ENCODE measurements at regions not wholly inside any gene's neighbourhood (a gene's known extent, or its start where the extent isn't known, plus 50 kb on each side); places are given as distances from the start of the nearest gene placed in this dataset.
"Not testable (repeated sequence)": the region's sequence is repeated elsewhere in the genome, so short reads cannot be mapped to it uniquely, and the experiment has no call there.

- DNase-seq, result no peak
These were observed 318.6 kb upstream of the TMPRSS15 start for GRCh38 chr21:18722193-18722592.

GRCh38 chr21:18723171-18723570, 319.6 kb upstream of the TMPRSS15 start:
- DNase-seq, result no peak

GRCh38 chr21:18725653-18726052, 322.1 kb upstream of the TMPRSS15 start:
- DNase-seq, result no peak

DNA sequence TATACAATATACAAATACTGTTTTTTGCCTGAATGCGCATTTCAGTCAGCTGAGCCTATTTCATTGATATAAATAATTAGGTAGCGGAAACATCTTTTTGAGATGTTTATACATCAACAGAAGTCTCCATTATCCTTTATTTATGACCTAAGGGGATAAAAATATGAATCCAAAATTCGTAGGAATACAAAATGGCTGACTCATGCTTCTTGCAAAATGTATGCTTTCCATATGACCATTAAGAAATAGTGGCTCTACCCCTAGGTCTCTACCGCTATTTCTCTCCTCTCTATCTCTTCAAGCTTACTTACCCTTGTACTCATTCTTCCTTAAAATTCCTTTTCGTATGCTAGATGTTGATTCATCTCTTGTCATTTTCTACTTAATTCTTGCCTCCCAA, 338.4 kb upstream of the TMPRSS15 start:
- DNase-seq, result no peak

DNA sequence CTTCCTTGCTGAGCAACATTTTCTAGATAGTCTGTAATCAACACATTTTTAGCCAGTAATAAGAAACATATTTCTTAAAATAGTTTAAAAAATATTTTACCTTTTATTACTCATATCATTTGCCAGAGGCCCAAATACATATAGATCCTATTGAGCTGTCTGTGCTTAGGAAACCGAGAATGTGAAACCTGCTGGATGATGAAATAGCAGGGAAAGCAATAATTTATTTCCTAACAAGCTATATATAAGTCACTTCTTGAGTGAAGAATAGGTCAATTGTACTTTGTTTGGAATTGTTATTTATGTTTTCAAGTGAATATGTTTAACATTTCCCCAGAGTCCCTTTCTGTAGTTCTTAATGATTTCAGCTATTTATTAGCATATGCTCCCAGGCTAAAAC, 339.9 kb upstream of the TMPRSS15 start:
- no peak for DNase-seq

- DNase-seq, result no peak
These were observed 341.3 kb upstream of the TMPRSS15 start for GRCh38 chr21:18744840-18745239.

DNA sequence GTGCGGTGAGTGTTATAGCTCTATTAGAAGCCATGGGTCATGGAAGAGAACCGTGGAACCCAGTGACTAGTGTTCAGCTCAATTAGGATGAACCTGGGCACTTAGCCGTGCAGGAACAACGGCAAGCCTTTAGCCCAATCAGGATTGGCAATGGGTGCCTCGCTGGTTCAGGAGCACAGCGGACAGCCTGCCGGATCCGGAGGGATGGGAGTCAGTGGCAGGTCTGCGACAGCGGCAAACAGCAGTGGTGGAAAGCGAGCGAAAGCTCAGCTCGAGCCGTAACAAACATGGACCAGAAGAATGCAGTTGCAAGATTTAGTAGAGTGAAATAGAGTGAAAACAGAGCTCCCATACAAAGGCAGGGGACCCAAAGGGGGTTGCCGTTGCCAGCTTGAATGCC, 349.3 kb upstream of the TMPRSS15 start:
- not testable (repeated sequence) for DNase-seq

GRCh38 chr21:18756272-18756671, 352.7 kb upstream of the TMPRSS15 start:
- not testable (repeated sequence) for DNase-seq

DNA sequence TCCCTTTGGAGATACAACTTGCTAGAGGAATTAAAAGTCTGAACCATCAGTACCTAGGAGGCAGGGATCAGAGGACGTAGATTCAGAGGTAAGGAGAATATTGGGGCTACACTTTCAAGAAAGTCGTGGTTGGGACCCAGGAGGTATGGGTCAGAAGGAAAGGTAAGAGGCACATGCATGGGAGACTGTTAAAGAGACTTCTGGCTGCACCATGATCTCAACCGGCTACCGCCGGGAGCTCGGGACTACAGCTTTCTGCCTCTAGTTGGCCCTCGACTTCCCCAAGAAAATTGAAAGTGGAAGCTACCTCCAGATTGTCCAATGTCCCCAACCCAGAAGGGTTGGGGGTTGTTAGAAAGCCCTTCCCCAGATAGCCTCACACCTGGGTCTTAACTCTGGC, 355.7 kb upstream of the TMPRSS15 start:
- no peak for DNase-seq

GRCh38 chr21:18759751-18760161, 356.2 kb upstream of the TMPRSS15 start:
- DNase-seq, result no peak

DNA sequence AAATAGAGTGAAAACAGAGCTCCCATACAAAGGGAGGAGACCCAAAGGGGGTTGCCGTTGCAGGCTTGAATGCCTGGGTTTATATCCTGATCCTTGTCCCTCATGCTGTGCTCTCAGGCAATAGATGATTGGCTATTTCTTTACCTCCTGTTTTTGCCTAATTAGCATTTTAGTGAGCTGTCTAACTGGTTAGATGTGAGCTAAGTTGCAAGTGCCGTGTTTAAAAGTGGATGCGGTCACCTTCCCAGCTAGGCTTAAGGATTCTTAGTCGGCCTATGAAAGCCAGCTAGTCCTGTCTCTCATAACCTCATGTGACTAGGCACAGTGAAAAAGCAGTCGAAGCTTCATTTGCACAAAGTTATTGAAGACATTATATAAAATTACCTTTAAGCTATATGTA, 356.7 kb upstream of the TMPRSS15 start:
- DNase-seq, result no peak

GRCh38 chr21:18764720-18765119, 361.1 kb upstream of the TMPRSS15 start:
- no peak for DNase-seq

DNA sequence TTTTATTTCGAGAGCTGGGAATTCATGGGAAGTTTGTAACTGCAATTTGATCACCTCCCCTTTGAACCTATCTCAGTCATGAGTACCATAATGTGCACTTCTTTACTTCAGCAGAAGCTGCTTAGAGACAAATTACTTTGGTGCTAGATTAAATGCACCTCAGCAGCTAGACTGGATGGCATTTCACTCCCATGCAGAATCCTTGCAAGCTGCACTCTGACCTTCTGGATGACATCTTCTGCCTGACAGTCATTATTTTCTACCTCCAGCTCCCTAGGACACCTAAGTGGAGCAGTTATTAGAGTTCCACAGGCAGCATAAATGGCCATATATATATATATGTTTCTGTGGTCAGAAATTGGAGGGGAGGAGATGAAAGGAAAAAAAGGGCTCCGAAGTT, 366.0 kb upstream of the TMPRSS15 start:
- no peak for DNase-seq

- DNase-seq, result no peak
These were observed 368.3 kb upstream of the TMPRSS15 start for GRCh38 chr21:18771845-18772380.

DNA sequence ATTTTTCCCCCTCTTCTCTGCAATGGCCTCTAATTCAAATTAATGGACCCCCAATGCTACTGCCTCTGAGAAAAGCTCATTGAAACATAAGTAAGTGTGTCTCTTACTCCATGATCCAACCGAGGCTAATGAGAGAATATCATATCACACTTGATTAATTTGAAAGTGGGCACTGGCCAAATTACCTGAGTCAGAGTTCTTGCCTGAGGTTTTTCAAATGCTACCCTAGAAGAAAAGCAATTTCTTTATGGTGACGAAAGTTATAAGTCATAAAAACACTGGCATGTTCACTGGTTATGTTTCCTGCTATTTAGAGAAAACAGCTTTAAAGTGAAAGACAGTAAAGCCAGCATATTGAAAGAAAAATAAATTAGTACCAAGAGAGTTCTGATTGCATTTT, 368.8 kb upstream of the TMPRSS15 start:
- DNase-seq, result no peak

GRCh38 chr21:18772897-18773296, 369.3 kb upstream of the TMPRSS15 start:
- no peak for DNase-seq

DNA sequence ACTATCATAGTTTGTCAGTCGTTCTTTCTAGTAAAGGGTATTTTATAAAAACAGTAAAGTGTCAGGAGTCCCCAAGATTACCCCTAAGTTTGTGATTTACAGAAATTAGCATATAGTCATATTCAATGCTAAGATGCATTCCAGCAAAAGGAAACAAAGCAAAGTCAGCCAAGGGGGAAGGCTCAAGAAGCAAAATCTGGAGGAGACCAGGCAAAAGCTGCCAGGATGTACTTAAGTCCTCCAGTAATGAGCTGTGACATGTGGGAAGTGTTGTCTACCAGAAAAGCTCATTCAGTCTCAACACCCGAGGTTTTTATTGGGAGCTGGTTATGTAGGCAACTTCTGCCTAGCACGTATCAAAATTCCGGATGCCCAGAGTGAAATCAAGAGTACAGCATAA, 373.4 kb upstream of the TMPRSS15 start:
- no peak for DNase-seq

DNA sequence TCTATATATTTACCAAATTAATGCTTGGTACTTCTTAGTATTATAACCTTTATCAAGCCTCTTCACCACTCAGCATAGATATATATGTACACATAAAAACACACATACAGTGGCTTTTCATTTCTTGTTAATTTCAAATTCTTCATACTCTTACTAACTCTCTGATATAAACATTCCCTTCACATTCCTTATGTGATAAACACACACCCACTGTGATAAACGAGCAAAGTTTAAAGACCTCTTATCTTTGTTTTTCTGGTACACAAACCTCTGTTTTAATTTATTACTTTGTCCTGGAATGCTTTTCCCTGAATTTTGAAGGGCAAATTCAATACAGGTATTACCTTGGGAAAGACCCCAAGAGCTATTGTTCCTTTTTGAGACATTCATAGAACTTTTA, 379.1 kb upstream of the TMPRSS15 start:
- DNase-seq, result no peak

DNA sequence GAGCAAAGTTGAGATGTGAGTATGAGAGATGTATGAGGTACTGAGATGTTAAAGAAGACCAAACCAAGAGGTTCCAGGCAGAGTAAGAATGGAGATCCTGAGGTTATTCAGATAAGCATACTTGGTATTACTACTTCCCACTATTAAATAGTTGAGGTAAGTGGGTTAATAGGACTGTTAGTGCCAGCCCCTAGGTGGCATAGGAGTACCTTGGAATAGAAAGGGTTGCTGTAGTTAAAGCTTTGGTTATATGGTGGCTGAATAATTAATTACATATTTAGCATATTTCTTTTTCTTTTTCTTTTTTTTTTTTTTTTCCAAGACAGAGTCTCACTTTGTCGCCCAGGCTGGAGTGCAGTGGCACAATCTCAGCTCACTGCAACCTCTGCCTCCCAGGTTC, 397.9 kb upstream of the TMPRSS15 start:
- no peak for DNase-seq

- no peak for DNase-seq
These were observed 400.0 kb upstream of the TMPRSS15 start for GRCh38 chr21:18803624-18804023.

DNA sequence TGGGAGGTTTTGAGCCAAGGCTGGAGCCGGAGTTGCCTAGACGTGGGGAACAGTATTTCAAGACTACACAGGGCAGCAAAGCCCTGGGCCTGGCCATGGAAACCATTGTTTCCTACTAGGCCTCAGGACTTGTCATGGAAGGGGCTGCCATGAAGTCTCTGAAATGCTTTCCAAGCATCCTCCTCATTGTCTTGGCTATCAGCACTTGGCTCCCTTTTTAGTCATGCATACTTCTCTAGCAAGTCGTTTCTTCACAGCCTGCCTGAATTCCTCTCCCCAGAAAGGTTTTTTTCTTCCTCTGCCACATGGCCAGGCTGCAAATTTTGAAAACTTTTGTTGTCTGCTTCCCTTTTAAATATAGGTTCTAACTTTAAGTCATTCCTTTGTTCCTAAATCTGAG, 406.6 kb upstream of the TMPRSS15 start:
- no peak for DNase-seq

- no peak for DNase-seq
These were observed 408.7 kb upstream of the TMPRSS15 start for GRCh38 chr21:18812308-18812707.

DNA sequence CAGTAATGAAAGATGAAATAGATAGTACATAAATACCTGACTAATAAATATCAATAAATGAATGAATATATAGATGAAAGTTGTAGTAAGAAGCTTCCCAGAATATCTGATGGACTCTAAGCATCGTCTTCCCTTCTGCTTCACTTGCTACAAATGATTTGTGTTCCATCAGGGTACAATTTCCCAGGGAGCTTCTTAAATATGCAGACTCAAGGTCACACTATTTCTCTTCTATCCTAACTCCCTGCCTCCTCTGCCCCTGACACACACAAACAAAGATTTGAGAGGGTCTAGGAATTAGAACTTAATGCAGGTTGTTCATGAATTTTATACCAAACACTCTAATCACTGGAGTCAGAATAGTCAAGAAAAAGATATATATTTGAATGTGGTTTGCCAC, 415.9 kb upstream of the TMPRSS15 start:
- no peak for DNase-seq

DNA sequence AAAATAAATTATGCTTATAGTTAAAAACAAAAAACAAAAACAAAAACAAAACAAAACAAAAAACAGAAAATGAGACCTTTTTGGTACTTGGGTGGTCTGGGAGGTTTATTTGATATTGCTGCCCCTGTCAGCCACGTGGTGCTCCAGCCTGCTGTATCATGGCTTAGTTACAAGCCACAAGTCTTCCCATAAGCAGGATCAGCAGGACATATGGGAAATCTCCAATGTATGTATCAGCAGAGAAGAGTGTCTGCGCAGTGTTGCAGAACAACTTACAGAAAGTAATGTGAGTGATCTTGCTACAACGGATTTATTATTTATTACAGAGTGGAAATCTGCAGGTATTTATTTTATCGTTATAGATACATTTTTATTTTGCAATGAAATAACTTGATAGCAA, 423.0 kb upstream of the TMPRSS15 start:
- no peak for DNase-seq

DNA sequence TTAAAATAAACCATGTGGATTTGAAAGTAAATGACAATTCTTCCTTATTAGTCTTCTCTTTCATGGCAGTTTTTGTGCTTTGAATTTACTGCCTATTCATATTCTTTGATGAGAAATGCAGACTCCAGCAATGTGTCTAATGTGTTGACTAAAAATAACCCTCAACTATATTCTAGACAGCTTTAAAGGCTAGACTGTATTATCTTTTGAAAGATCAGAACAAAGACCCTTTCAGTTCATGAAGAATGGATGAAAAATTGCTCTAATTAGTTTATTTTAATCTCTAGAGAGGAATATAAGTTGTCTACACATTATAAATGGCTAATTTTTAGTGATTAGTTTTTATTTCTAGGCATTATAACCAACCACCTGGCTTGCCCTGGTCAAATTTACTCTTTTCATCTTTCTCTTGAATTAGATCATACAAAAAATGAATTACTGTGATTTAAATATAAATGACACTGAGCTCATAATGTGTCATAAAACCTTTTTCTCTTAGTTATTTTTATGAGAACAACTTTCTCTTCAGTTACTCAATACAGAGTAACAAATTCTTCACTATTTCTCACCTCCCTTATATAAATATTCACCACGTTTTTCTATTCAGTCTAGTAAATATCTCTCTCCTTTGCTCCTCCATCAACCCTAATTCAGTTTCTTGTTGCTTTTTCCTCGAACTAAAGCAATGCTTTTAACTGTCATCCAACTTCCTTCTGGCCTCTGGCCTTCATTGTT, 428.5 kb upstream of the TMPRSS15 start:
- DNase-seq, result no peak
